ENCODE measurements at regions not wholly inside any gene's neighbourhood (a gene's known extent, or its start where the extent isn't known, plus 50 kb on each side); places are given as distances from the start of the nearest gene placed in this dataset.

DNA sequence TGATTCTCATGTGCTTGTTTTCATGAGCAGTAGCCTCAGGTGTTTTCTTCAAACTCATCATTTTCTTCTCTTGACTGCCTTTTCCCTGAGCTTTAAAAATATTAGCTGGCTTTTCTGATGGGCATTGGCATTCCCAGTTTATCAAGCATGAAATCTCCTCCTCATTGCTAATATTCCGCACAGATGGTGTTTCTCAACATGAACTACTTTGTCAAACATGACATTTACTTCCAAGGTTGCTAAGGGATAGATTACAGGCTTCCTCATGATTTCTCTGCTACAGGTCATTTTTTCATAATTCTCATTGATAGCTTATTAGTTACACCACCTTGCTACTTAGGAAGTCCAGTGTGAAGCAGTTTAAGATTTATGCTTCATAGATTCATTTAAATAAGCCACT lies 1116.9 kb upstream of the CNTNAP5 start:
- ATAC-seq (no peak), DNase-seq (no peak), FAIRE-seq (no peak)
- no peak overlapping the region for H3K4me3 ChIP-seq
- H3K4me1 ChIP-seq: no peaks in the 10 kb centered on the region
- TF ChIP-seq CTCF (IDR thresholded peaks at IDR 0.05): no peak
- intact Hi-C loops (cut with DNase I): no loop called here
- H3K27ac ChIP-seq: no peak overlapping the region
- 11 to 19% methylated on average over 1 of the region's 1 CpG for WGBS, 2 donors
- no peaks in the 10 kb centered on the region for H3K27me3 ChIP-seq
- H3K36me3 ChIP-seq: no peaks in the 10 kb centered on the region
- no peaks in the 10 kb centered on the region for H3K9me3 ChIP-seq

- intact Hi-C loops (cut with DNase I): no loop called here
- no peak for TF ChIP-seq CTCF (IDR thresholded peaks at IDR 0.05)
- no peak for DNase-seq
- Histone ChIP-seq H3K36me3 (no peaks in the 10 kb centered on the region), H3K27ac (no peak overlapping the region), H3K4me3 (no peak overlapping the region), H3K9me3 (no peaks in the 10 kb centered on the region), H3K27me3 (no peaks in the 10 kb centered on the region), H3K4me1 (no peaks in the 10 kb centered on the region)
- no peak for FAIRE-seq
- no peak for ATAC-seq
- 16 to 24% methylated on average over 3 of the region's 3 CpGs for WGBS, 2 donors
These were observed 1097.9 kb upstream of the CNTNAP5 start for GRCh38 chr2:122927197-122927596.

DNA sequence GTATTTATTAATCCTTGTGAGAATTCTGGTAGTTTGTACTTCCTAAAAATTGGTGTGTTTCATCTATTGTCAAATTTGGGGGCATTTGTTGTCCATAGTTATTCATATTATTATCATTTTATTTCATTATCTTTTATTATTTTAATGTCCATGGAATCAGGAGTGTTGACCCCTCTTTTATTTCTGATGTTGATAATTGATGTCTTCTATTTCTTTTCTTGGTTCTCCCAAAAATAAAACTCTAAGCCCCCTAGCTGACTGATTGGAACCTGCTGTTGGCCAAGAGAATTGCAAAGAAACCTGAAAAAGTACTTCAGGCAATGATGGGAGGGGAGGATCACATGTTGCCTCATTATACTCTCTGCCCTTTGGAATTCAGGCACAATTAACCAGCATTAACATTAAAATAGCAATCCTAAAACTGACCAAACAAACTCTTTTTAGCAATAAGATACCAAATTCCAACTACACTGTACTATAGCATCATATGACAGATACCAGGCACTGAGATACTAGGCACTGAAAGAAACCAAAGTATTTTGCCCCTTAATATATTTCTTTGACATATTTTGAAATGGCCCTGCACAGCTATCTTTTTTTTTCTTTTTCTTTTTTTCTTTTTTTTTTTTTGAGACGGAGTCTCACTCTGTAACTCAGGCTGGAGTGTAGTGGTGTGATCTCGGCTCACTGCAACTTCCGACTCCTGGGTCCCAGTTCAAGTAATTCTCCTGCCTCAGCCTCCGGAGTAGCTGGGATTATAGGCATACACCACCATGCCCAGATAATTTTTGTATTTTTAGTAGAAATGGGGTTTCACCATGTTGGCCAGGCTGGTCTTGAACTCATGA lies 1097.2 kb upstream of the CNTNAP5 start:
- no peak for ATAC-seq
- no peak for TF ChIP-seq CTCF (IDR thresholded peaks at IDR 0.05)
- intact Hi-C loops (cut with DNase I): no loop called here
- no peak for DNase-seq
- H3K36me3 ChIP-seq: no peaks in the 10 kb centered on the region
- 66 to 73% methylated on average over 4 of the region's 4 CpGs for WGBS, 2 donors
- FAIRE-seq: no peak
- H3K4me1 ChIP-seq: no peaks in the 10 kb centered on the region
- no peaks in the 10 kb centered on the region for H3K27me3 ChIP-seq
- no peak overlapping the region for H3K4me3 ChIP-seq
- no peaks in the 10 kb centered on the region for H3K9me3 ChIP-seq
- no peak overlapping the region for H3K27ac ChIP-seq

DNA sequence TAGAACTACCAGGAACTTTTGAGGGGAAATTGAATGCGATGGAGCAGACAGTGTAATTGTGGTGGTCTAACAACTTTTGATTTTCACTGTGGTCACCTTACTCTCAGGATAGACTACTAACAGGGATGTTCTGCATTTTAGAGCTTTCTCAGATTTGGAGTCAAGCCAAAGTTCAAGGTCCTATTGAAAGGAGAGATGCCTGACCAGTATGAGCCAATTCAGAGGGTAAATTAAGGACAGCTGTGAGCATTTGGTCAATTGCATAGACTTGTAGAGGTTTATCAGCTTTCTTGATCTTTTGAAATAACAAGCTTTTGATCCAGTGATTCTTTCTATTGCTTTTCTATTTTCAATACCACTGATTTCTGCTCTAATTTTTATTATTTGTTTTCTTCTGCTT lies 1095.7 kb upstream of the CNTNAP5 start:
- ATAC-seq (no peak), FAIRE-seq (no peak), DNase-seq (no peak)
- 81 to 94% methylated on average over 1 of the region's 1 CpG for whole genome bisulfite sequencing, 2 donors
- TF ChIP-seq CTCF (IDR thresholded peaks at IDR 0.05): no peak
- Histone ChIP-seq H3K36me3 (no peaks in the 10 kb centered on the region), H3K4me1 (no peaks in the 10 kb centered on the region), H3K27ac (no peak overlapping the region), H3K9me3 (no peaks in the 10 kb centered on the region), H3K4me3 (no peak overlapping the region), H3K27me3 (no peaks in the 10 kb centered on the region)
- intact Hi-C loops (cut with DNase I): no loop called here

GRCh38 chr2:122935506-122935905 lies 1089.6 kb upstream of the CNTNAP5 start:
- intact Hi-C loops (cut with DNase I): no loop called here
- 23 to 40% methylated on average over 2 of the region's 2 CpGs for WGBS, 2 donors

More at GRCh38 chr2:122935506-122935905, 1089.6 kb upstream of the CNTNAP5 start:
- Histone ChIP-seq H3K9me3 (no peaks in the 10 kb centered on the region), H3K27ac (no peak overlapping the region), H3K4me3 (no peak overlapping the region), H3K27me3 (no peaks in the 10 kb centered on the region), H3K4me1 (no peaks in the 10 kb centered on the region), H3K36me3 (no peaks in the 10 kb centered on the region)
- TF ChIP-seq CTCF (IDR thresholded peaks at IDR 0.05): no peak
- DNase-seq: no peak
- no peak for FAIRE-seq
- no peak for ATAC-seq
